Hematopoietic multipotent progenitor cell treated with erythropoietin and hydrocortisone succinate and interleukin-3 and kit ligand, for 15 days (in vitro differentiated cells): ENCODE measurements at regions not wholly inside any gene's neighbourhood (a gene's known extent, or its start where the extent isn't known, plus 50 kb on each side); places are given as distances from the start of the nearest gene placed in this dataset.

Experiments used
- DNase-seq: peaks from one replicate; pipeline ENCODE4 v3.0.0-alpha.2; 2015; ENCODE audit warnings: low spot score

- DNase-seq, result no peak
These were observed 173.6 kb upstream of the SGK1 start for GRCh38 chr6:134491477-134491876.

GRCh38 chr6:134482593-134483270 lies 164.8 kb upstream of the SGK1 start:
- DNase-seq, result no peak

GRCh38 chr6:134481966-134482365 lies 164.1 kb upstream of the SGK1 start:
- no peak for DNase-seq

- DNase-seq, result no peak
These were observed 162.7 kb upstream of the SGK1 start for GRCh38 chr6:134480593-134480992.

GRCh38 chr6:134478764-134479399 lies 161.0 kb upstream of the SGK1 start:
- no peak for DNase-seq

GRCh38 chr6:134477991-134478635 lies 160.2 kb upstream of the SGK1 start:
- no peak for DNase-seq

GRCh38 chr6:134474955-134475354 lies 157.0 kb upstream of the SGK1 start:
- no peak for DNase-seq

- no peak for DNase-seq
These were observed 154.7 kb upstream of the SGK1 start for GRCh38 chr6:134472661-134473060.

GRCh38 chr6:134472046-134472445 lies 154.1 kb upstream of the SGK1 start:
- no peak for DNase-seq

GRCh38 chr6:134470457-134470975 lies 152.6 kb upstream of the SGK1 start:
- no peak for DNase-seq

GRCh38 chr6:134469702-134470456 lies 152.0 kb upstream of the SGK1 start:
- DNase-seq, result no peak

- no peak for DNase-seq
These were observed 150.7 kb upstream of the SGK1 start for GRCh38 chr6:134468633-134469032.

GRCh38 chr6:134467620-134468019 lies 149.7 kb upstream of the SGK1 start:
- DNase-seq, result no peak

GRCh38 chr6:134466771-134467525 lies 149.0 kb upstream of the SGK1 start:
- no peak for DNase-seq

GRCh38 chr6:134464690-134465411 lies 146.9 kb upstream of the SGK1 start:
- DNase-seq, result no peak

- no peak for DNase-seq
These were observed 141.1 kb upstream of the SGK1 start for GRCh38 chr6:134458857-134459657.

- no peak for DNase-seq
These were observed 140.0 kb upstream of the SGK1 start for GRCh38 chr6:134457941-134458340.

- DNase-seq, result no peak
These were observed 138.3 kb upstream of the SGK1 start for GRCh38 chr6:134456226-134456625.

- no peak for DNase-seq
These were observed 137.4 kb upstream of the SGK1 start for GRCh38 chr6:134455319-134455718.

- no peak for DNase-seq
These were observed 136.9 kb upstream of the SGK1 start for GRCh38 chr6:134454794-134455193.
